ENCODE measurements at regions not wholly inside any gene's neighbourhood (a gene's known extent, or its start where the extent isn't known, plus 50 kb on each side); places are given as distances from the start of the nearest gene placed in this dataset.

DNA sequence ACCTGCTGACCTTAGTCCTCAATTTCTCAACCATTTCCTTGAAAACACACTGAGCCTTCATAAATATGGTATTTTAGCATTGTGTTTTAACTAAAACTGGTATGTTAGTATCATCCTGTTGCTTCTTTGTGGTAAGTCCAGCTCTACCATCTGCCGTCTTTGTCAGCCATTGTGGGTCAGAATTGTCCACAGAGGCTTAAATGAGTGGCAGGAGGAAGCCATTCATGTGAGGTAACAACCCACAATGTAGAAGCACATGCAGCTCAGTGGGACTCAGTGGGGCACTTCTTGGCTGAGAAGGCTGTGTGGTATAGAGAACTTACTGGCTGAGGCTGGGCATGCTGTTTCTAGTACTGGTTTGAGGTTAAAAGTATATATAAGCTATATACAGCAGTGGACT lies 149.2 kb upstream of the NR3C1 start:
- no peak for TF ChIP-seq EZH2 (IDR thresholded peaks at IDR 0.05)
- no peak for TF ChIP-seq POLR2AphosphoS5 (IDR thresholded peaks at IDR 0.05; ENCODE audit: borderline replicate concordance, low read depth, low read length)
- TF ChIP-seq FOXP2 (optimal IDR thresholded peaks at IDR 0.05; ENCODE audit: control extremely low read depth, extremely low read length, insufficient read depth) = no peak

All from SK-N-MC (cell line).